ENCODE measurements at regions not wholly inside any gene's neighbourhood (a gene's known extent, or its start where the extent isn't known, plus 50 kb on each side); places are given as distances from the start of the nearest gene placed in this dataset.

DNA sequence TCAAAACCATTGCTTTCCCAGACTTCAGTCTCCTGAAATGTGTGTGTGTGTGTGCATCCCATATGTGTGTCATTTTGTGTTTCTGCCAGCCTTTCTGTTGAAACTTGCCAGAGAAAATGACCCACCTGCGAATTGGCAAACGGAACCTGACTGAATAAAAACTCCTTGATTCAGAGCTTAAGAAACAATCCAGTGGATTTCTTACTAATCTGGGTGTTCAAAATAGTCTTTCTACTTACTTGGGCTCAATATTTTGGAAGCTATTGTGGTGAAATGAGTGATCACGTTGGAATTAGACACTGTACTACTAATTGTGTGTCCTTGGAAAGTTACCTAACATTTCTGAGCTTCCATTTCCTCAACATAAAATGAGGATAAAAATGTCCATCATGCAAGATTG is 138.9 kb upstream of the ERG start:
- Histone ChIP-seq H2AFZ (ENCODE audit: low read depth, low read length) (no peak overlapping the region), H3K27me3 (ENCODE audit: control insufficient read depth in 2 of 2, insufficient read depth in 2 of 2, low read length in 2 of 2) (no peaks in the 10 kb centered on the region; a peak in 1 of 5 replicates), H3K4me1 (replicated peaks in 1 of 2; ENCODE audit: control insufficient read depth in 2 of 2, insufficient read depth in 2 of 2, low read length in 2 of 2) (no peaks in the 10 kb centered on the region), H3K36me3 (ENCODE audit: control insufficient read depth, insufficient read depth, low read length) (no peaks in the 10 kb centered on the region), H3K9ac (ENCODE audit: insufficient read depth in 1 of 2, low read depth in 2 of 2, low read length in 2 of 2) (no peak overlapping the region), H3K27ac (ENCODE audit: extremely low read depth, low read depth, low read length) (no peak overlapping the region), H3K4me3 (no peak overlapping the region), H4K20me1 (replicated peaks; ENCODE audit: control insufficient read depth, insufficient read depth, low read length) (no peaks in the 10 kb centered on the region), H3K9me1 (ENCODE audit: control insufficient read depth, insufficient read depth, low read length) (no peaks in the 10 kb centered on the region), H3K79me2 (ENCODE audit: control insufficient read depth, insufficient read depth, low read length) (no peaks in the 10 kb centered on the region), H3K4me2 (ENCODE audit: insufficient read depth, low read length) (no peak overlapping the region), H3K9me3 (replicated peaks; ENCODE audit: control insufficient read depth, insufficient read depth, low read depth, low read length) (no peaks in the 10 kb centered on the region)
- intact Hi-C loops (cut with micrococcal nuclease) (no loop called here), in situ Hi-C loops (cut with MboI) (no loop called here)
- TF ChIP-seq ZNF263 (CRISPR knock-in tag; IDR thresholded peaks at IDR 0.05; ENCODE audit: borderline replicate concordance), result no peak
- TF ChIP-seq, protein P1, sequence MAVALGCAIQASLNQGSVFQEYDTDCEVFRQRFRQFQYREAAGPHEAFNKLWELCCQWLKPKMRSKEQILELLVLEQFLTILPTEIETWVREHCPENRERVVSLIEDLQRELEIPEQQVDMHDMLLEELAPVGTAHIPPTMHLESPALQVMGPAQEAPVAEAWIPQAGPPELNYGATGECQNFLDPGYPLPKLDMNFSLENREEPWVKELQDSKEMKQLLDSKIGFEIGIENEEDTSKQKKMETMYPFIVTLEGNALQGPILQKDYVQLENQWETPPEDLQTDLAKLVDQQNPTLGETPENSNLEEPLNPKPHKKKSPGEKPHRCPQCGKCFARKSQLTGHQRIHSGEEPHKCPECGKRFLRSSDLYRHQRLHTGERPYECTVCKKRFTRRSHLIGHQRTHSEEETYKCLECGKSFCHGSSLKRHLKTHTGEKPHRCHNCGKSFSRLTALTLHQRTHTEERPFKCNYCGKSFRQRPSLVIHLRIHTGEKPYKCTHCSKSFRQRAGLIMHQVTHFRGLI (CRISPR knock-in tag; IDR thresholded peaks at IDR 0.05), result no peak
- TF ChIP-seq SMC3 (conservative IDR thresholded peaks at IDR 0.05; ENCODE audit: insufficient read depth, low read depth, low read length), result no peak
- no peak for TF ChIP-seq ZNF41 (CRISPR knock-in tag; conservative IDR thresholded peaks at IDR 0.05)
- FAIRE-seq (no peak), ATAC-seq (no peak), DNase-seq (ENCODE audit: extremely low read depth in 1 of 4, low spot score in 3 of 4) (no peak)
- WGBS (ENCODE audit: insufficient coverage, low coverage, missing lambda C conversion rate), result 0% methylated on average over 3 of the region's 3 CpGs
- no TSS peak for BruUV-seq (replicated peaks)
- POLR2A ChIA-PET, result interaction anchor here (0.6 kb wide), 1 partner anchor 12 kb away, joined by 3 read pairs; no protein-coding TSS in a partner anchor
- CTCF ChIA-PET (ENCODE audit: low intra/inter-chr PET ratio), result no interaction called here
